HAP-1 (cell line): ENCODE measurements at regions not wholly inside any gene's neighbourhood (a gene's known extent, or its start where the extent isn't known, plus 50 kb on each side); places are given as distances from the start of the nearest gene placed in this dataset.

Experiments
- DNase-seq, 2 experiments: peaks; one replicate each; pipeline ENCODE4 v3.0.0-alpha.2; 2016 to 2020; ENCODE audit warnings: low spot score in 2 of 2
- H3K27me3 ChIP-seq: fragments of 250-450 bp; sonication (Bioruptor Pico); 2 replicates; pipeline ENCODE4 v1.5.1; 2020; ENCODE audit warnings: low read depth, mild to moderate bottlenecking, moderate library complexity
- H3K36me3 ChIP-seq: fragments of 250-450 bp; sonication (Bioruptor Pico); replicated peaks from 2 replicates; pipeline ENCODE4 v1.5.1; 2020; ENCODE audit warnings: mild to moderate bottlenecking
- H3K4me1 ChIP-seq: fragments of 250-450 bp; sonication (Bioruptor Pico); 2 replicates; pipeline ENCODE4 v1.5.1; 2020; ENCODE audit warnings: mild to moderate bottlenecking
- H3K4me3 ChIP-seq: fragments of 250-450 bp; sonication (Bioruptor Pico); 2 replicates; pipeline ENCODE4 v1.5.1; 2020; ENCODE audit warnings: mild to moderate bottlenecking, moderate library complexity
- H3K9me3 ChIP-seq: fragments of 250-450 bp; sonication (Bioruptor Pico); 2 replicates; pipeline ENCODE4 v1.5.1; 2020; ENCODE audit warnings: mild to moderate bottlenecking, moderate library complexity
- in situ Hi-C: fragments of 300-500 bp; cut with MboI; formaldehyde crosslinking; loops from 3 replicates; pipeline ENCODE4 v1.14.3; 2020; ENCODE audit warnings: low sequenced_read_pairs, inconsistent platforms, mixed read lengths

DNA sequence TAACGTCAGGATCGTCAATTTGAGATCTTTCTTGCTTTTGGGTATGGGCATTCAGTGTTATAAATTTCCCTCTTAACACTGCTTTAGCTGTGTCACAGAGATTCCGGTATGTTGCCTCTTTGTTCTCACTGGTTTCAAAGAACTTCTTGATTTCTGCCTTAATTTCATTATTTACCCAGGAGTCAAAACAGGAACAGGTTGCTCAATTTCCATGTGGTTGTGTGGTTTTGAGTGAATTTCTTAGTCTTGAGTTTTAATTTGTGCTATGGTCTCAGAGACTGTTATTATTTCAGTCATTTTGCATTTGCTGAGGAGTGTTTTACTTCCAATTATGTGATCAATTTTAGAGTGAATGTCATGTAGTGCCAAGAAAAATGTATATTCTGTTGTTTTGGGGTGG is 153.1 kb downstream of the PCDH17 start:
- DNase-seq: no peak
- Histone ChIP-seq H3K36me3 (no peaks in the 10 kb centered on the region), H3K9me3 (no peaks in the 10 kb centered on the region), H3K4me3 (no peak overlapping the region), H3K4me1 (no peaks in the 10 kb centered on the region), H3K27me3 (no peaks in the 10 kb centered on the region)
- in situ Hi-C loops: no loop called here

DNA sequence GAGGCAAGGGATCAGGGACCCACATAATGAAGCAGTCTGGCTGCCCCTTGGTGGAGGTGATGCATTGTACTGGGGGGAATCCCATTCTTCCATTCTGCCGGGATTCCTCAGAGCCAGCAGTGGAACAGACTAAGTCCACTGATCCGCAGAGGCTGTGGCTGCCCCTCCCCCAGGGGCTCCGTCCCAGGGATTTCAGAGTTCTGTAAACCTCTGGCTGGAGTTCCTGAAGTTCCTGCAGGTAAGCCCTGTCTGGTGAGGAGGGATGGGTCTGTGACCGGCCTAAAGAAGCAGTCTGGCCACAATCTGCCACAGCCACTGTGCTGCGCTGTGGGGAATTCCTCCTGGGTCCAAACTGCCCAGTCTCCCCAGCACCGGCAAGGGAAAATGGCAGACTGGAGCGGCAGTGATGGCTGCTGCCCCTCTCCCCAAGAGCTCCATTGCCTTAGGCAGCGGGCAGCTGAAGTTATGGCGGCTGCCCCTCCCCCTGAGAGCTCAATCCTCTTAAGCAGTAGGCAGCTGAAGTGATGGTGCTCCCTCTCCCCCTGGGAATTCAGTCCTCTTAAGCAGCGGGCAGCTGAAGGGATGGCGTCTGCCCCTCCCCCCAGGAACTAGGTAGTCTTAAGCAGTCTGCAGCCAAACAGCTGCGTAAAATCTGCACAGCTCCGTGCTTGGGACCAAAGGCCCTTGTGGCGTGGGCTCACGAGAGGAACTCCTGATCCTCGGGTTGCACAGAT is 155.7 kb downstream of the PCDH17 start:
- Histone ChIP-seq H3K4me1 (no peaks in the 10 kb centered on the region), H3K9me3 (no peaks in the 10 kb centered on the region), H3K4me3 (no peak overlapping the region), H3K36me3 (no peaks in the 10 kb centered on the region), H3K27me3 (no peaks in the 10 kb centered on the region)
- in situ Hi-C loops: no loop called here
- no peak for DNase-seq

DNA sequence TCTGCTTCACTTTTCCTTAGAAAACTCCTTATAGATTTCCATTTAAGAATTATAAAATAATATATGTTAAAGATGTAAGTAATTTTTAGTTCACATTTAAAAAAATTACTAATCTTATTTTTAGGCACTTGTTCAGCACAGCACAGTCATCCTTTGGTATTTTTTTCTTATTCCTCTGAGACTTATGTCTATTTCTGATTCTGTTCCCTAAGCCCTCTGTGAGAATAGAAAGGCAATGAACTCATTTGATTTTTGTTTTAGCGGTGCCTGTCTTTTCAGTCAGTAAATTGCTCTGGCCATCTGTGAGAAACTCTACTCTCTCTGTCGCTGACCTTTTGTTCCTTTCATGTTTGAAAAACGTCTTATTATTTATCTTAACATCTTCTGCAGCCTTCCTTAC is 168.1 kb downstream of the PCDH17 start:
- H3K4me3 ChIP-seq: no peak overlapping the region
- no peaks in the 10 kb centered on the region for H3K36me3 ChIP-seq
- H3K9me3 ChIP-seq: no peaks in the 10 kb centered on the region
- no peak for DNase-seq
- no peaks in the 10 kb centered on the region for H3K4me1 ChIP-seq
- in situ Hi-C loops: no loop called here
- H3K27me3 ChIP-seq: no peaks in the 10 kb centered on the region

DNA sequence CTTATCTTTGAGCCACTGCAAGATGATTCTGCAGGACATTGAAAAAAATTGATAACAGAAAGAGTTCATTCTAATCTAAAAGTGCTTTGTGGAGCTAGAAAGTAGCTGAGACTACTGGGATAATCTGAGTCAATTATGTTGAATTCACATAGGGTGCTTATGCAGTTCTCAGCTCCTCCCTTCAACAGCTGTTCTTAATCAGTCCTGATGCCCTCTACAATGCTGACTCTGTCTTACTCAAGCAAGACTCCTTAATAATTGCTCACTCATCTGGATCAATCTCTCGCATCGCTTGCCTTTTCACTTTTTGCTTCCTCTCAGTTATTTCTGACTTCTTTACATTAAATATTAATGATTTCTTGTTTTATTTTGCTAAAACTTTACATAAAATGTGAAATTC is 182.1 kb downstream of the PCDH17 start:
- Histone ChIP-seq H3K4me3 (no peak overlapping the region), H3K27me3 (no peaks in the 10 kb centered on the region), H3K36me3 (no peaks in the 10 kb centered on the region), H3K9me3 (no peaks in the 10 kb centered on the region), H3K4me1 (no peaks in the 10 kb centered on the region)
- in situ Hi-C loops: no loop called here
- DNase-seq: no peak

DNA sequence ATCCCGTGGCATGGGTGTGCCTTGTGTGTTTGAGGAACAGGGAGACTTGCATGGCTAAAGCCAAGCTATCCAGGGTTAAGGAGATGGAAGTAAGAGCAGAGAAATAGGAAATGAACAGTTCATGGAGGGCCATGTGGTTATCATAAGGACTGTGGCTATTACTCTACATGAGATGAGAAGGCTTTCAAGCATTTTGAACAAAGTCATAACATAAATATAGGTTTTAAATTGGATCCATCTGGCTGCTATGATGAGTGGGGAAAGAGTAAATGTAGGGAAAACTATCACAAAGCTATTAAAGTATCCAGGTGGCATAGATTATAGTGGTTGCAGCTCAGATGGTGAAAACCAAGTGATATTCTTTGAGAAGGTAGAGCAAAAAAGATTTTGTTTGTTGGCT is 184.1 kb downstream of the PCDH17 start:
- in situ Hi-C loops: no loop called here
- Histone ChIP-seq H3K27me3 (no peaks in the 10 kb centered on the region), H3K9me3 (no peaks in the 10 kb centered on the region), H3K36me3 (no peaks in the 10 kb centered on the region), H3K4me3 (no peak overlapping the region), H3K4me1 (no peaks in the 10 kb centered on the region)
- no peak for DNase-seq

DNA sequence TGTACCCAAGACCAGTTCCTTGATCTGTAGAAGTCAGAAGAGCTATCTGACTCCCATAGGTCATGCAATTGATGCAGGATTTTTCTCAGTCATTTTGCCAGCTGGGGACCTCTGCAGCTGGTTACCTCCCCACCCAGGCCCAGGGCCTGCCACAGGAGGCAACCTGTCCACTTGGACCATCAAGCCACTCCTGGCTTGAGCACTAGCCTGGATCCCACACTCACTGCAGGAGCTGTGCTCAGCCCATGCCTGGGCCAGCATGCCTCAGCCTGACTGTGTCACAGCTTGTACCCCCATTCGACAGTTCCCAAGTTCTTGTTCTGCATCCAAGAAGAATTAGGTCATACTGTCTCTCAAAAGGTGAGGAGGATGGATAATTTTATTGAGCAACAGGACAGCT is 189.4 kb downstream of the PCDH17 start:
- in situ Hi-C loops: no loop called here
- Histone ChIP-seq H3K4me3 (no peak overlapping the region), H3K36me3 (no peaks in the 10 kb centered on the region), H3K9me3 (no peaks in the 10 kb centered on the region), H3K4me1 (no peaks in the 10 kb centered on the region), H3K27me3 (no peaks in the 10 kb centered on the region)
- no peak for DNase-seq

DNA sequence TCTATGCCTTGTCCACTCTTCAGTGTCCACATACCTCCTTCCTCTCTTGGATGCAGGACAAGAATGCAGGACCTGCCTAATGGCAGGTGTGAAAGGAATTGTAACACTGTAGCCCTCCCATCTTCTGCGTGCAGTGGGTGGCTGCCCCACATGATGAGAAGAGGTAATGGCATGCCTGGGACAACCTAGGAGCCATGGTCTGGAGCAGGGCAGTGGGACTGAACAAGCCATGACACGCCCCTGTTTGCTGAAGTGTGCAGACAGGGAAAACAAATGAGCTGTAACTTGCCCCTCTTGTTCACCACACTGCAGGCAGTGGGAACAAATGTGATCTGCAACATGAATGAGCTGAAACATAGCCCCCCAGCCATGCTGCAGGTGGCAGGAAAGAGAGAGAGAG is 192.2 kb downstream of the PCDH17 start:
- Histone ChIP-seq H3K27me3 (no peaks in the 10 kb centered on the region), H3K4me1 (no peaks in the 10 kb centered on the region), H3K4me3 (no peak overlapping the region), H3K9me3 (no peaks in the 10 kb centered on the region), H3K36me3 (no peaks in the 10 kb centered on the region)
- in situ Hi-C loops: no loop called here
- DNase-seq: no peak

DNA sequence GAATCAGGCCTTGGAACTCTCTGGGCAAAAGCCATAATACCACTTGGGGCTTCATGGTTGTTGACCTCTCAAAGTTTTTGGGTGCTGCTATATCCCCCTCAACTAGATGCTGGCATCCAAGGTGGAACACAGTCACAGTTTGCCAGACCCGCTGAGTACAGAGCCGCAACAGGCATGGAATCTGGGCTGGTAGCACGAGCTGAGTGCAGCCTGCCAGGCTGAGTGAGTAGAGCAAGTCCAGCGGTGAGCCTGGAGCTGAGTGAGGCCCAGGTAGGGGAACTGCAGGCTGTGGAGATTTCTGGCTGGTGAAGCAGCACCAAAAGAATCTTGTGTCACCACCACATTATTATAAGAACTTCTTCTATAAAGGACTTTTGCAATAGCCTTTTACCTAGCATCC is 192.6 kb downstream of the PCDH17 start:
- in situ Hi-C loops: no loop called here
- no peaks in the 10 kb centered on the region for H3K36me3 ChIP-seq
- no peak overlapping the region for H3K4me3 ChIP-seq
- H3K4me1 ChIP-seq: no peaks in the 10 kb centered on the region
- no peaks in the 10 kb centered on the region for H3K9me3 ChIP-seq
- DNase-seq: no peak
- no peaks in the 10 kb centered on the region for H3K27me3 ChIP-seq

DNA sequence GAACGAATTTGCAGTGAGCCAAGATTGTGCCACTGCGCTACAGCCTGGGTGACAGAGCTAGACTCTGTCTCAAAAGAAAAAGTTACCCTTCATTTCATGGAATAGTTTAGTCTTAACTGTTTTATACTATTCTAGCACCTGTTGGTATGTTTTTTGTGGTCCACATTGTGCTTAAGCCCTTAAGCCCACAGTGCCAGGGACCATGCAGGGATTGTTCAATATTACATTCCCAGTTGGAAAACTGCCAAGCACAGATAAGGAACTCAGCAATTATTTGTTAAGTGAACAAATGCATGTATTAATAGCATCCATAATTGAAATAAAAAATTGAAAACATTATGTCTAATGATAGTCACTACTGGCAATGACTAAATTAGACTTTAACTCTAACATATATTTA is 193.5 kb downstream of the PCDH17 start:
- no peak for DNase-seq
- Histone ChIP-seq H3K4me1 (no peaks in the 10 kb centered on the region), H3K4me3 (no peak overlapping the region), H3K36me3 (no peaks in the 10 kb centered on the region), H3K27me3 (no peaks in the 10 kb centered on the region), H3K9me3 (no peaks in the 10 kb centered on the region)
- in situ Hi-C loops: no loop called here

DNA sequence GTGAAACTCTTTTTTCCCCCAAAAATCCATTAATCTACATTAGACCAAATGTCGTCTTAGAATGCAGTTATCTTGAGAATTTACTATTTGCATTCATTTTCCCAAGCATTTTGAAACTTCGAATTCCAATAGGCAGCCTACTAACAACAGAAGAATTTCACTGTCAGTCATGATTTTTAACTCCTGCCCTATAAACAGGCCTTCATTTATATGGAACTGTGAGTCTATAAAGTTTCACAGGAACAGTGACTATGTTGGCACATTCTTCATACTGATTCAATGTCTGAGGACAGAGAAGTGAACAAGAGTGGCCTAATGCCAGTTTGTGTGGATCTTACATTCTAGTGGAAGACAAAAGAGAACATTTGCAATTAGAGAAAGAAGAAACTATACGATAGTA is 198.0 kb downstream of the PCDH17 start:
- no peaks in the 10 kb centered on the region for H3K4me1 ChIP-seq
- in situ Hi-C loops: no loop called here
- no peak overlapping the region for H3K4me3 ChIP-seq
- DNase-seq: no peak
- no peaks in the 10 kb centered on the region for H3K9me3 ChIP-seq
- H3K36me3 ChIP-seq: no peaks in the 10 kb centered on the region
- no peaks in the 10 kb centered on the region for H3K27me3 ChIP-seq

DNA sequence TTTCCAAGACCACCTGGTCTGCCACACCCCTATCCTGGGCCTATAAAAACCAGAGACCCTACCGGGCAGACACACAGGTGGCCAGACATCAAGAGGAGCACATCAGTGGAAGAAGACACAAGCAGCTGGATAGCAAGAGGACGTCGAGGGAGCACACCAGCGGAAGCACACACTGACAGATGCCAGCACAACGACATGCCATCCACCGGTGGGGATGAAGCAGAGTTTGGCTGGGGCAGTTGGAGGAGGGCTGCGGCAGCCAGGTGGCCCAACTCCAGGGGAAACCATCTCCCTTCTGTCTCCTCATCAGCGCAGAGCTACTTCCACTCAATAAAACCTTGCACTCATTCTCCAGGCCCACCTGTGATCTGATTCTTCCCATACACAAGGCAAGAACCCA is 200.6 kb downstream of the PCDH17 start:
- Histone ChIP-seq H3K27me3 (no peaks in the 10 kb centered on the region), H3K9me3 (no peaks in the 10 kb centered on the region), H3K4me1 (no peaks in the 10 kb centered on the region), H3K36me3 (no peaks in the 10 kb centered on the region), H3K4me3 (no peak overlapping the region)
- in situ Hi-C loops: no loop called here
- no peak for DNase-seq

DNA sequence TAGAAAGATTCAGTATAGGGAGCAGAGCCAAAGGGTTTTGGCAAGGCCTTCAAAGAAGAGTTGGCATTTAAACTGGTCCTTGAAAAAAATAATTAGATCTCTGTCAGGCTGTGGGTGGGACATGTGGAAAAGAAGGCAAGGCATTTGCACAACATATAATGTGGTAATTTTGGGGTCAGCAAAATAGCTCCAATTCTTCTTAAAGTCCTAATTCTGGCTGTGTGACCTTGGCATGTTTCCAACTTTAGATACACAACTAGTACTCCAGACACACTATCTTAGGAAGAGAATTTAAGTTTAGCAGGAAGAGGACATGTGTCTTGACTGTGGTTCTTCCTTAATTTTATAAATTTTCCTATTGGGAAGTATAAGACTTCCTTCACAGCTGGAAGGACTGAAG is 206.3 kb downstream of the PCDH17 start:
- H3K27me3 ChIP-seq: no peaks in the 10 kb centered on the region
- no peak overlapping the region for H3K4me3 ChIP-seq
- in situ Hi-C loops: no loop called here
- H3K36me3 ChIP-seq: no peaks in the 10 kb centered on the region
- no peaks in the 10 kb centered on the region for H3K9me3 ChIP-seq
- no peak for DNase-seq
- no peaks in the 10 kb centered on the region for H3K4me1 ChIP-seq

DNA sequence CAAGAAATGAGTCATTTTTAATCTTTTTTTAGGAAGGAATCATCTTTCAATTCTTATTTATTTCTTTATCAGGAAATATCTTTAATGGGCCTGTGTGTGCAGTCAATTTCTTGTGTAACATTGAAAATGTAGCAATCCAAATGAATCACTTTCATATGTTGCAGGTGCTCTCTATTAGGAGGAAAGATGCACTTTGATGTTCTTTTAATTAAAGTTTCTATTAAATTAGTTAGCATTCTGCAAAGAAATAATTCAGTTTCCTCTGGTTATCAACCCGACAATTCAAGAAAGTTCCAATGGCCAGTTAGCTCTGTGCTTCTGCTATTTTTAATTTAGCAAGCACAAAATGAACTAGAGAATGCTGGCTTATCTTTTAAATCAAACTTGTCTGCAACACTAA is 212.0 kb downstream of the PCDH17 start:
- H3K27me3 ChIP-seq: no peaks in the 10 kb centered on the region
- no peaks in the 10 kb centered on the region for H3K9me3 ChIP-seq
- no peak for DNase-seq

DNA sequence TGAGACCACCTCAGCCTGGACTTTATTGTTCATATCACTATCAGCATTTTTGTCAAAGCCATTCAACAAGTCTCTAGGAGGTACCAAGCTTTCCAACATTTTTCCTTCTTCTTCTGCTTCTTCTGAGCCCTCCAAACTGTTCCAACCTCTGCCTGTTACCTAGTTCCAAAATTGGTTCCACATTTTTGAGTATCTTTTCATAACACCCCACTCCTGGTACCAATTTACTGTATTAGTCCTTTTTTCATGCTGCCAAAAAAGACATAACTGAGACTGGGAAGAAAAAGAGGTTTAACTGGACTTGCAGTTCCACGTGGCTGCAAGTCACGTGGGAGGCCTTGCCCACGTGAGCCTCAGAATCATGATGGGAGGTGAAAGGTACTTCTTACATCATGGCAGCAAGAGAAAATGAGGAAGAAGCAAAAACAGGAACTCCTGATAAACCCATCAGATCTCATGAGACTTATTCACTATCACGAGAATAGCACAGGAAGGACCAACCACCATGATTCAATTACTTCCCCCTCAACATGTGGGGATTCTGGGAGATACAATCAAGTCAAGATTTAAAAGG is 215.1 kb downstream of the PCDH17 start:
- no peaks in the 10 kb centered on the region for H3K27me3 ChIP-seq
- H3K4me3 ChIP-seq: no peak overlapping the region
- H3K36me3 ChIP-seq: no peaks in the 10 kb centered on the region
- peaks cover 3% of the 10 kb centered on the region; the same call in 1 of the 2 replicates for H3K4me1 ChIP-seq
- in situ Hi-C loops: no loop called here
- H3K9me3 ChIP-seq: no peaks in the 10 kb centered on the region
- no peak for DNase-seq

More for the DNA sequence above, 212.0 kb downstream of the PCDH17 start:
- Histone ChIP-seq H3K4me1 (no peaks in the 10 kb centered on the region), H3K36me3 (no peaks in the 10 kb centered on the region), H3K4me3 (no peak overlapping the region)
- in situ Hi-C loops: no loop called here

DNA sequence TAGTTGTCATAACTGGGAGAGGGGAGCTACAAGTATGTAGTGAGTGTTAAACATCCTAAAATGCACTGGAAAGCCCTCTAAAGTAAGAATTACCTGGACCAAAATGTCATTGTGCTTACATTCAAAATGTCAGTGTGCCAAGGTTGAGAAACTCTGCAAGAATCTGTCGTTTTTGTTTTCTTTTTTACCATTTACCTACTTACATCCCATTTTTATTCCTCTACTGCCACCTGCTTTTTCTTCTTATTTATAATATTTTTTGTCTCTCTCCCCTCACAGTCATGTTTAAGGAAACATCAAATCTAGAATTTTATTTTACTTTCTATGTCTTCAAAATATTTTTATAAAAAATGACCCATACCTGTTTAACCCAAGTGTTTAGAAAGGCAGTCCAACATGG is 226.4 kb downstream of the PCDH17 start:
- Histone ChIP-seq H3K36me3 (no peaks in the 10 kb centered on the region), H3K4me1 (peaks cover 4% of the 10 kb centered on the region), H3K27me3 (no peaks in the 10 kb centered on the region), H3K4me3 (no peak overlapping the region), H3K9me3 (no peaks in the 10 kb centered on the region)
- in situ Hi-C loops: no loop called here
- DNase-seq: no peak
